ENCODE measurements at regions not wholly inside any gene's neighbourhood (a gene's known extent, or its start where the extent isn't known, plus 50 kb on each side); places are given as distances from the start of the nearest gene placed in this dataset.

DNA sequence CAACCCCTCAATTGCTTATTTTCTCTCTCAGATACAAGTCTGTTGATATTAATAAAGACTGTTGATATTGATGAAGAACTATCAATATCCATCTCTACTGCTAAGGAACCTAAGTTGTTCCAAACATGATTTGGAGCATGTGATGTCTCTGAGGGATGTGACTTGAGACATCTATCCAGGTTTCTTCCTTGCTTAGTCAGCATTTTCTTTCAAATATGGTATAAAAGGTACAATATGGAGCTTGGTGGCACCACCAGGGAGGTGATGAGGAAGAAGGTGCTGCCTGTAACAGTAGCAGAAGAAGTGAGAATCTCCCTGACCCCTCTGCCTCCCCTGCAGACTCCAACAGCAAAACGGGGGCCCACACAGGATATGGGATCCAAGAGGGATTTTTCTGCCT, 329.0 kb downstream of the MAF start:
- no peak for TF ChIP-seq FOXJ3 (CRISPR knock-in tag; IDR thresholded peaks at IDR 0.05; ENCODE audit: borderline replicate concordance)
- TF ChIP-seq SP1 (IDR thresholded peaks at IDR 0.05), result no peak
- TF ChIP-seq SP1 (CRISPR knock-in tag; IDR thresholded peaks at IDR 0.05), result no peak
